HFFc6 (cell line): ENCODE measurements at regions not wholly inside any gene's neighbourhood (a gene's known extent, or its start where the extent isn't known, plus 50 kb on each side); places are given as distances from the start of the nearest gene placed in this dataset.
"Not testable (repeated sequence)": the region's sequence is repeated elsewhere in the genome, so short reads cannot be mapped to it uniquely, and the experiment has no call there.

Experiments used
- DNase-seq: peaks from one replicate; pipeline ENCODE4 v3.0.0-alpha.2; 2018
- H3K27ac Mint-ChIP-seq: 2 replicates; pipeline ENCODE4 v1.8.0; 2020; ENCODE audit warnings: mild to moderate bottlenecking, mixed read lengths
- H3K27me3 Mint-ChIP-seq: 2 replicates; pipeline ENCODE4 v1.8.0; 2021; ENCODE audit warnings: mild to moderate bottlenecking, moderate library complexity, mixed read lengths; ENCODE audit not compliant: insufficient read depth
- H3K36me3 Mint-ChIP-seq: 2 replicates; pipeline ENCODE4 v1.8.0; 2021; ENCODE audit warnings: low read depth, mixed read lengths
- H3K4me1 Mint-ChIP-seq: 2 replicates; pipeline ENCODE4 v1.8.0; 2020; ENCODE audit warnings: low read depth, mixed read lengths
- H3K4me3 Mint-ChIP-seq: 2 replicates; pipeline ENCODE4 v1.8.0; 2020; ENCODE audit warnings: mild to moderate bottlenecking, moderate library complexity, mixed read lengths
- H3K9me3 Mint-ChIP-seq: 2 replicates; pipeline ENCODE4 v1.8.0; 2020; ENCODE audit warnings: mild to moderate bottlenecking, mixed read lengths
- TF ChIP-seq, protein P1 (sequence below): fragments of 200-600 bp; sonication (generic); IDR thresholded peaks from 2 replicates; pipeline ENCODE4 v1.5.0; 2021; ENCODE audit warnings: antibody characterized with exemption, mild to moderate bottlenecking

DNA sequence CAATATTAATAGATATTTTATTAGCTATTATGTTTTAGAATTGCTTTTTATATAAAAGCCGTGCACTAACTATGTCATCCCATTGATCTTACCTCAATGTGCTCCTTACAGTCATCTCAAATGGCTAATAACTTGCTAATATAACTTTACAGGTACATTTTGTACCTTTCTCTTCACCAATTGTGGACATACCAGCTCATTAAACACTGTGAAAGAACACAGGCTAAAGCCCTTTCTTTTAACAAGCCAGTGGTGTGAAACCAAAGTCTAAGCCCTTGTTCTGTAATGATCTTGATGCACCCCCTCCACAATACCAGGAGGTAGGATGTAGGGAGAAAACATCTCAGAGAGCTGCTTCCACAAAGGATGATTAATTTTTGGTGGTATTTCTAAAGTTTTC is 675.3 kb upstream of the USP15 start:
- TF ChIP-seq, protein P1, sequence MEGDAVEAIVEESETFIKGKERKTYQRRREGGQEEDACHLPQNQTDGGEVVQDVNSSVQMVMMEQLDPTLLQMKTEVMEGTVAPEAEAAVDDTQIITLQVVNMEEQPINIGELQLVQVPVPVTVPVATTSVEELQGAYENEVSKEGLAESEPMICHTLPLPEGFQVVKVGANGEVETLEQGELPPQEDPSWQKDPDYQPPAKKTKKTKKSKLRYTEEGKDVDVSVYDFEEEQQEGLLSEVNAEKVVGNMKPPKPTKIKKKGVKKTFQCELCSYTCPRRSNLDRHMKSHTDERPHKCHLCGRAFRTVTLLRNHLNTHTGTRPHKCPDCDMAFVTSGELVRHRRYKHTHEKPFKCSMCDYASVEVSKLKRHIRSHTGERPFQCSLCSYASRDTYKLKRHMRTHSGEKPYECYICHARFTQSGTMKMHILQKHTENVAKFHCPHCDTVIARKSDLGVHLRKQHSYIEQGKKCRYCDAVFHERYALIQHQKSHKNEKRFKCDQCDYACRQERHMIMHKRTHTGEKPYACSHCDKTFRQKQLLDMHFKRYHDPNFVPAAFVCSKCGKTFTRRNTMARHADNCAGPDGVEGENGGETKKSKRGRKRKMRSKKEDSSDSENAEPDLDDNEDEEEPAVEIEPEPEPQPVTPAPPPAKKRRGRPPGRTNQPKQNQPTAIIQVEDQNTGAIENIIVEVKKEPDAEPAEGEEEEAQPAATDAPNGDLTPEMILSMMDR: no peak
- H3K36me3 Mint-ChIP-seq: peaks cover 6% of the 10 kb centered on the region; the same call in 1 of the 2 replicates
- H3K27me3 Mint-ChIP-seq: no peaks in the 10 kb centered on the region; the same call in 1 of the 2 replicates
- no peaks in the 10 kb centered on the region for H3K4me1 Mint-ChIP-seq
- H3K27ac Mint-ChIP-seq: no peak overlapping the region
- H3K4me3 Mint-ChIP-seq: no peak overlapping the region
- no peak for DNase-seq
- peaks cover 44% of the 10 kb centered on the region for H3K9me3 Mint-ChIP-seq

- not testable (repeated sequence) for H3K4me3 Mint-ChIP-seq, H3K27me3 Mint-ChIP-seq, H3K4me1 Mint-ChIP-seq, H3K36me3 Mint-ChIP-seq, H3K27ac Mint-ChIP-seq, DNase-seq
- H3K9me3 Mint-ChIP-seq: peaks cover 63% of the 10 kb centered on the region
Measured at GRCh38 chr12:61590864-61591263, 669.3 kb upstream of the USP15 start.

DNA sequence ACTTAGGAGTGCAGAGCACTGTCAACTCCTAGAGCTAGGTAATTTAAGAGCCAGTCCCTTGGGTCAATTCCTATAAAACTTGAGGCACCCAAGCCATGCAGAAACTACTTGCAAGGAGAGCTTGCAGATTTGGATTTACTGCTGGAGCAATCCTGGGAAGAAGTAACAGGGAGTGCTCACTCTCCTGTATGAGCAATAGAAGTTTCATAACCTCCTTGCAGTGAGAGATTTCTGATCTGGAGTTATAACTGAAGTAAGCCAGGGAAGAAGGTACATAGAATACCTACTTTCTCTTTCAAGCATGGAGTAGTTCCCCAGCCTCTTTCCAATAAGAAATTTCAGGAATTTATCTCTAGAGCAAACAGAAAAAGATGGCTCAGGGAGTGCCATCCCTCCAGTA is 650.1 kb upstream of the USP15 start:
- Mint-ChIP-seq H3K27ac (no peak overlapping the region), H3K27me3 (no peaks in the 10 kb centered on the region), H3K4me1 (no peaks in the 10 kb centered on the region), H3K4me3 (no peak overlapping the region), H3K9me3 (peaks cover 43% of the 10 kb centered on the region), H3K36me3 (no peaks in the 10 kb centered on the region)
- TF ChIP-seq, protein P1: no peak
- no peak for DNase-seq

DNA sequence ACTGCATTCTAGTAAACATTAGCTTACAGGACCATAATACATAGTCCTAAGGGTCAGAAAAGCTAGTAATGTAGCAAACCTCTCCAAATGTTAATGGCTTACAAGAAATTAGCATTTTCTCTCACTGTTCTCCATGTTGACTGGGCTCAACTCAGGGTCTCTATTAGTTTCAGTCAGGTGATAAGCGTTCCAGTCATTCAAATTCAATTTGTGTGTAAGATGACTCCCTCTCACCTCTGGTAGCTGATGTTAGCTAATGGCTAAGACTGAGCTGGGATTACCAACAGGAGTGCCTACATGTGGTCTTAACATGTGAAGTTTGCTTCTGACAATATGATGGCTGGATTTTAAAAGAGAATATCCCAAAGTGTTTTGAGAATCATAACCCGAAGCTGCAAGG is 630.5 kb upstream of the USP15 start:
- Mint-ChIP-seq H3K4me1 (no peaks in the 10 kb centered on the region), H3K4me3 (no peak overlapping the region), H3K27ac (no peak overlapping the region), H3K36me3 (no peaks in the 10 kb centered on the region), H3K27me3 (no peaks in the 10 kb centered on the region), H3K9me3 (peaks cover 23% of the 10 kb centered on the region)
- TF ChIP-seq, protein P1: no peak
- no peak for DNase-seq

- DNase-seq: no peak
- Mint-ChIP-seq H3K36me3 (no peaks in the 10 kb centered on the region), H3K9me3 (peaks cover 50% of the 10 kb centered on the region), H3K27me3 (no peaks in the 10 kb centered on the region), H3K27ac (no peak overlapping the region), H3K4me1 (no peaks in the 10 kb centered on the region), H3K4me3 (no peak overlapping the region)
- TF ChIP-seq, protein P1: no peak
Measured at GRCh38 chr12:61646639-61647038, 613.6 kb upstream of the USP15 start.

- H3K27ac Mint-ChIP-seq: no peak overlapping the region
- no peaks in the 10 kb centered on the region for H3K4me1 Mint-ChIP-seq
- H3K4me3 Mint-ChIP-seq: no peak overlapping the region
- TF ChIP-seq, protein P1: no peak
- no peaks in the 10 kb centered on the region for H3K36me3 Mint-ChIP-seq
- peaks cover 58% of the 10 kb centered on the region for H3K9me3 Mint-ChIP-seq
- no peak for DNase-seq
- no peaks in the 10 kb centered on the region for H3K27me3 Mint-ChIP-seq
Measured at GRCh38 chr12:61647566-61647965, 612.6 kb upstream of the USP15 start.
